GM20000 (cell line): ENCODE measurements at regions not wholly inside any gene's neighbourhood (a gene's known extent, or its start where the extent isn't known, plus 50 kb on each side); places are given as distances from the start of the nearest gene placed in this dataset.

Source experiments
- DNase-seq: peaks from one replicate; pipeline ENCODE4 v3.0.0; 2012; ENCODE audit warnings: low spot score
- CTCF ChIP-seq: IDR thresholded peaks from 2 replicates; pipeline ENCODE4 v1.5.1; 2012; ENCODE audit warnings: mild to moderate bottlenecking, control low read depth; ENCODE audit errors: extremely low read depth, missing control alignments

GRCh38 chr20:40760399-40760798 is 71.4 kb upstream of the MAFB start:
- no peak for DNase-seq
- TF ChIP-seq CTCF = no peak

- TF ChIP-seq CTCF = no peak
- DNase-seq = no peak
Observed at GRCh38 chr20:40763646-40764295, 74.7 kb upstream of the MAFB start.

- DNase-seq = no peak
- no peak for TF ChIP-seq CTCF
Observed at GRCh38 chr20:40765814-40766480, 76.9 kb upstream of the MAFB start.

GRCh38 chr20:40766790-40767614 is 78.0 kb upstream of the MAFB start:
- no peak for TF ChIP-seq CTCF
- no peak for DNase-seq

GRCh38 chr20:40767615-40767924 is 78.5 kb upstream of the MAFB start:
- DNase-seq = no peak

GRCh38 chr20:40768105-40768504 is 79.1 kb upstream of the MAFB start:
- no peak for TF ChIP-seq CTCF

More at GRCh38 chr20:40767615-40767924, 78.5 kb upstream of the MAFB start:
- no peak for TF ChIP-seq CTCF

GRCh38 chr20:40769677-40770285 is 80.7 kb upstream of the MAFB start:
- no peak for DNase-seq
- TF ChIP-seq CTCF = no peak

More at GRCh38 chr20:40768105-40768504, 79.1 kb upstream of the MAFB start:
- DNase-seq = no peak
